Gastrocnemius medialis (tissue), 4 donors: ENCODE measurements at regions not wholly inside any gene's neighbourhood (a gene's known extent, or its start where the extent isn't known, plus 50 kb on each side); places are given as distances from the start of the nearest gene placed in this dataset.

Source experiments
- POLR2A ChIP-seq, 2 donors: fragments of 450-650 bp; IDR thresholded peaks; one replicate each; pipeline ENCODE4 v1.6.1; 2017; ENCODE audit warnings: antibody characterized with exemption in 2 of 2, mild to moderate bottlenecking in 2 of 2, moderate library complexity in 2 of 2
- TF ChIP-seq, protein P1 (sequence below), 5 experiments: fragments of 450-650 bp in 3 of 5; fragments of 200-600 bp in 2 of 5; sonication (generic) in 2 of 5; IDR thresholded peaks in 4 of 5; conservative IDR thresholded peaks in 1 of 5; 1 replicate in 4 of 5; 2 replicates in 1 of 5; pipeline ENCODE4 v1.5.1; 2016 to 2019; ENCODE audit warnings: antibody characterized with exemption in 5 of 5, mild to moderate bottlenecking in 3 of 5, moderate library complexity in 3 of 5

GRCh38 chr9:118596374-118597015 lies 772.7 kb downstream of the BRINP1 start:
- TF ChIP-seq POLR2A (IDR thresholded peaks at IDR 0.05) = no peak
- TF ChIP-seq, protein P1, sequence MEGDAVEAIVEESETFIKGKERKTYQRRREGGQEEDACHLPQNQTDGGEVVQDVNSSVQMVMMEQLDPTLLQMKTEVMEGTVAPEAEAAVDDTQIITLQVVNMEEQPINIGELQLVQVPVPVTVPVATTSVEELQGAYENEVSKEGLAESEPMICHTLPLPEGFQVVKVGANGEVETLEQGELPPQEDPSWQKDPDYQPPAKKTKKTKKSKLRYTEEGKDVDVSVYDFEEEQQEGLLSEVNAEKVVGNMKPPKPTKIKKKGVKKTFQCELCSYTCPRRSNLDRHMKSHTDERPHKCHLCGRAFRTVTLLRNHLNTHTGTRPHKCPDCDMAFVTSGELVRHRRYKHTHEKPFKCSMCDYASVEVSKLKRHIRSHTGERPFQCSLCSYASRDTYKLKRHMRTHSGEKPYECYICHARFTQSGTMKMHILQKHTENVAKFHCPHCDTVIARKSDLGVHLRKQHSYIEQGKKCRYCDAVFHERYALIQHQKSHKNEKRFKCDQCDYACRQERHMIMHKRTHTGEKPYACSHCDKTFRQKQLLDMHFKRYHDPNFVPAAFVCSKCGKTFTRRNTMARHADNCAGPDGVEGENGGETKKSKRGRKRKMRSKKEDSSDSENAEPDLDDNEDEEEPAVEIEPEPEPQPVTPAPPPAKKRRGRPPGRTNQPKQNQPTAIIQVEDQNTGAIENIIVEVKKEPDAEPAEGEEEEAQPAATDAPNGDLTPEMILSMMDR (IDR thresholded peaks at IDR 0.05 in 4 of 5, conservative IDR thresholded peaks at IDR 0.05 in 1 of 5) = no peak
